Suppressor macrophage treated with lipopolysaccharide for 1 hour (primary cell): ENCODE measurements at regions not wholly inside any gene's neighbourhood (a gene's known extent, or its start where the extent isn't known, plus 50 kb on each side); places are given as distances from the start of the nearest gene placed in this dataset.
"Not testable (repeated sequence)": the region's sequence is repeated elsewhere in the genome, so short reads cannot be mapped to it uniquely, and the experiment has no call there.

ENCODE experiments used
- DNase-seq, 3 donors: peaks; one replicate each; pipeline ENCODE4 v3.0.0-alpha.2; 2020 to 2022

GRCh38 chr5:62752998-62753367 is 174.4 kb downstream of the LRRC70 start:
- DNase-seq = not testable (repeated sequence)

DNA sequence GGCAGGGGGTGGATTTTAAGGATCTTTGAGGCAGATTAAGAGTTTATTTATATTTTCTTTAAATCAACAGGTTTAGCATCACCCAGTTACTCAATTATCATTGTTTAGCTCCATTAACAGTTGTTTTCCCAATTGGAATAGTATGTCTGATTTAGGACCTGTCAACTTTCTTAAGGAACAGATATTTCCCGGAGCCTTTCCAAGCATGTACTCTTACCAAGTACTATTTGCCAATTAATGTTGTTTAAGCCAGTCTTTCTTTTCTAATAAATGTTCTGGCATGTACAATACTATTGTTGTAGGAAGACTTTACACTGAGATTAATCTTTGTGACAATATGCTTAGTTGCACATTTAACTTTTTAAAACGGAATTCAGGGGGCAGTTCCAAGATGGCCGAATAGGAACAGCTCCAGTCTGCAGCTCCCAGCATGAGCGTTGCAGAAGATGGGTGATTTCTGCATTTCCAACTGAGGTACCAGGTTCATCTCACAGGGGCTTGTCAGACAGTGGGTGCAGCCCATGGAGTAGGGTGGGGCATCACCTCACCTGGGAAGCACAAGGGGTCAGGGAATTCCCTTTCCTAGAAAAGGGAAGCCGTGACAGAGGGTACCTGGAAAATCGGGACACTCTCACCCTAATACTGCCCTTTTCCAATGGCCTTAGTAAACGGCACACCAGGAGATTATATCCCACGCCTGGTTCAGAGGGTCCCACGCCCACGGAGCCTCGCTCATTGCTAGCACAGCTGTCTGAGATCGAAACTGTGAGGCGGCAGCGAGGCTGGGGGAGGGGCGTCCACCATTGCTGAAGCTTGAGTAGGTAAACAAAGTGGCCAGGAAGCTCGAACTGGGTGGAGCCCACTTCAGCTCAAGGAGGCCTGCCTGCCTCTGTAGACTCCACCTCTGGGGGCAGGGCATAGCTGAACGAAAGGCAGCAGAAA is 173.7 kb downstream of the LRRC70 start:
- not testable (repeated sequence) for DNase-seq

DNA sequence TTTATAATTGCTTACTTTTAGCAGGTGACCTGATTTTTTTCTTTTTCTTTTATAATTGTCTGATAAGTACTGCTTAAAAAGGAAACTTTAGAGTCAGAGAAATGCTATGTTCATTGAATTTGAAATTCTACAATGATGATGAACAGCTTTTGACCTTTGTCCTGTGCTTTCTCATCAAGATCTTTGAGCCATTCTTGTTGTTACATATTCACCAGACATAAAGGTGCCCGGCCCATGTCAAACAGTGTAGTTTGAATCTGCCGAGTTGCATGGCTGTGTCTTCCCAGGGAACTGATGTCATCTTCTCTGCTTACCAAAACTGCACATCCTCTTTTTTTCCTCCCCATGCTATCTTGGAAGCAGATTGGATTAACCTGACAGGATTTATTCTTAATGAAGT is 163.6 kb downstream of the LRRC70 start:
- DNase-seq = no peak

DNA sequence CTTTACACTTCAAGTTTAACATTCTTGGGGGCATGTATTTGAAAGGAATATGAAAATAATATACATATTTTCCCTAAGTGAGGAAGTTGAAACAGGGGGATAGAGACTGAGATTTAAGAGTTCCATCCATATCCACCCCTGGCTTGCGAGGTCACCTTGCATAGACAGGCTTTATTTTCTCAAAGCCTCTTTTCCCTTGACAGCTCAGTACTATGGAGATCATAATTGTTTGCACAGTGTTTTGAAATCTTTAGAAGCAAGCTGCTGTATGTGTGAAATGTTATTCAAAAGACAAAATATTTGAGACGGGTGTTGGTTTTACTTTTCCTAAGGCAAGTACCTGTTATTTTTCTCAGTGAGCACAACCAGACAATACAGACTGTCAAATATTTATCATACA is 163.1 kb downstream of the LRRC70 start:
- no peak for DNase-seq

DNA sequence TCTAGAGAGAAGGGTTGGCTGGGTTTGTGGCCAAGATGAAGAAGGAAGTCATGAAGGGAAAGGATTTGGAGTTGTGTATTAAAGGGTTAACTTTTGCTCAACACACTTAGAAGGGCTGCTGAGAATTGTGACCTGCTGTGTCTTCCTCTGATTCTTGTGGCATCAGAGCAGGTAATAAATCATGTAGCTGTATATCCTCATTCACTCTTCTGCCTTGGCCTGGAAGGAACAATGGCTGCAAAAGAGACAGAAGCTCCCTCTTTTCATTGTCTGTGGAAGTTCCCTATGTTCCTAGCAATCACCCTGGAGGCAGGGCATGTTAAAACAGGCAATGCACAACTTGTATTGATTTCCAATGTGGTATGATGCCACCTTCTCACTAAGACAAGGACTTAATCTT is 159.1 kb downstream of the LRRC70 start:
- no peak for DNase-seq

GRCh38 chr5:62732677-62733121 is 154.1 kb downstream of the LRRC70 start:
- DNase-seq = peak; percentile 45 to 70 (median 67)

- DNase-seq = peak in 2 of 3 donors; percentile 35 to 45
Observed at GRCh38 chr5:62731022-62731421, 152.4 kb downstream of the LRRC70 start.

DNA sequence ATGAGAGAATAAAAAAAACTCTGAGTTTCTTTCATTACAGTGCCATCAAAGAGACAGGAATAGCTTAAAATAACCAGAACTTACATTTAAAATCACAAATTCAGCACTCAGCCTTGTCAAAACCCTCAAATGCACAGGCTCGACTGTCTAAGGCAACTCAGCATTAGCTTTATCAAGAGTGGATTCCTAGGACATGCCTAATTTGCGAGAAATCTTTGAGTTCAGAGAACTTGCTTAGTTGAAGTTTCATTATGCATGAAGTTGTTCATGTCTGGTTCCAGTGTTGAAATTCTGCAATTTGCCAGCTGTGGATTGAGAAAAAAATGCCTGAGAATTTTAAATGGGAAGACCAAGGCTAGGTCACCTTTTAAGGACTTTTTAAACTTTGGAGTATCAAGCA is 151.1 kb downstream of the LRRC70 start:
- no peak for DNase-seq

- DNase-seq = peak; percentile 27 to 52 (median 44)
Observed at GRCh38 chr5:62727861-62728260, 149.2 kb downstream of the LRRC70 start.

DNA sequence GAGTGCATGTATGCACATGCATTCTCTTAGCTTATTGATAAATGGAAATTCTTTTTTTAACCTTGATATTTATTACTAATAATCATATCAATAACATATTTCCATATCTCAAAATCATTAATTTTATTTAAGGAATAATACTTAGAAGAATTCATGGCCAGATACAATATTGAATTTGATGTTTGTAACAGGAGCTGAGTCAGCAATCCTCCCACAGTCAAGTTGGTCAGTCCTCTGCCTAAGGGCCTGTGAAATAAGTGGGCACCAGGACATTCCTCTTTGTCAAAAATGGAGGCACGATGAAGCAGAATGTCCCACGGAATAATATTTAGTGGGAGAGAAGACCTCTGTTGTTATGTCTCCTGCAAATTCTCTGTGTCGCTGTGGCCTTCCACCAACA is 148.6 kb downstream of the LRRC70 start:
- no peak for DNase-seq

- no peak for DNase-seq
Observed at GRCh38 chr5:62722360-62722759, 143.7 kb downstream of the LRRC70 start.

DNA sequence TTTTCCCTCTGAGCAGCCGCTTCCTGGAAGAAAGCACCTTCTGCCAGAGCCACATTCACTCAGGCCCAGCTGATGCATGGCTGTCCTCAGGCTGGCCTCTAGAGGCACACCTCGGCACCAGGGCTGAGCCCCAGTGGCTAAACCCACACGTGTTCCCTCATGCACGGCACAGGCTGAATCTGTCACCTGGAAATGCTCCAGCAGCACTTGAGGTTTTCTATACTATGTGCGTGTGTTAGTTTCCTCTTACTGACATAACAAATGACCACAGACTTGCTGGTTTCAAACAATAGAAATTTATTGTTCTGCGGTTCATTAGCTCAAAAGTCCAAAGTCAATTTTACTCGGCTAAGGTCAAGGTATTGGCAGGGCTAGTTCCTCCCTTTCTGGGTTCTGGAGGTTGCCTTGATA is 141.4 kb downstream of the LRRC70 start:
- peak in 1 of 3 donors; percentile 20 for DNase-seq

DNA sequence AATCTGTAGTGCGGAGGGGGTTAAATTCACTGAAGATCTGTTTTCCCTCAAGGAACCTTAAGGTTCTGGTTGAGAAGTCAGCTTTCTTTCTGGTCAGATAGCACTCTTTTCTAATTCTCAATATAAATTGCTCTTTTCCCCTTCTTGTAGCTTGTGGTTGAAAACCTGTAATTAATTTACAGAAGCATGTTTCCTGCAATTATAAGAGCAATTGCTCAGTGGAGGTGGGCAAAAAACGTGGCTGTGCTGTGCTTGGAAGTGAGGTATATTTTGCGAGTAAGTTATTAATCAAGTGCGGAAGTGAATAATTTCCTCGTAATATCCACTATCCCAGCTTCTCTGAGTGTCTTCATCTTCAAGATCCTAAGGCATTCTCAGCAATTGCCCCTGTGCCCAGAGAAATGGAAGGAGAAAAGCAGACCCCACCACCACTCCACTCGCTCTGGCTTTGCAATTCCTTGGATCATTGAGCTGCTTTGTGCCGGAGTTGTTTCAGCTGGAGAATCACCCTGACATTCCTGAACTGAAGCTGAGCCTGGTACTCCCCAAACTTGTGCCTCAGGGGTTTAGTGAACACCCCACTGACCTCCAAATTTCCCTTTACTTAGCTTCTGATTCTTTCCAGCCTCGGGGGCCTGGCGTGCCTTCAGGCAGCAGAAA is 140.6 kb downstream of the LRRC70 start:
- DNase-seq = no peak

- no peak for DNase-seq
Observed at GRCh38 chr5:62718324-62718723, 139.7 kb downstream of the LRRC70 start.

DNA sequence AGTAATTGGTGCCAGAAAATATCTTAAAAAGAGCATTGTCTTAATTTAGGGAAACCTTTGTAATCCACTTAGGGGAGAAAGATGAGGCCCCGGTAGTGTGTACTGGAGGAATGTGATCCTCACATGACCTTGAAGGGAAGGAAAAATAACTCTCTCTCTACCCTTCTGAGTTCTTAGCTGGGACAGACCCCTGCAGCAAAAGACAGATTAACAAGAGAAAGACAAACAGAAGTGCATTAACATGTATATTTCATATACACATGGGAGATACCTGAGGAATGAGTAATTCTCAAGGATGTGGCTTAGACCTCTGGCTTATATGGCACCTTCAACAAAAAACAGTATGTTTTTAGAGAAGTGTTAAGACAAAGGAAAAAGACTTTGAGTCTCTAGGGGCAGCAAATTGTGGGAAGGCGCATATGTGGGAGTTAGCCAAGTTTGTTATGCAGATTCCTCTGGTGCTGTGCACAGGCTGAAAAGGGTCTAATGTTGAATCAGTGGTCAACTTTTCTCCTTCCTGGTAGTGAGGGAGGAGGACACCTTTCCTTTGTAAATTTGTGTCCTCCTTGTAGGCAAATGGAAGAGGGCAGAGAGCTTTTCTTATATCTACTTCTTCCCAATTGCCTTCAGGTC is 138.8 kb downstream of the LRRC70 start:
- DNase-seq = no peak

- DNase-seq = no peak
Observed at GRCh38 chr5:62714296-62714695, 135.7 kb downstream of the LRRC70 start.

- DNase-seq = peak in 2 of 3 donors; percentile 30 to 60
Observed at GRCh38 chr5:62708481-62709325, 130.1 kb downstream of the LRRC70 start.

- peak in 1 of 3 donors; percentile 30 for DNase-seq
Observed at GRCh38 chr5:62707563-62707962, 128.9 kb downstream of the LRRC70 start.

DNA sequence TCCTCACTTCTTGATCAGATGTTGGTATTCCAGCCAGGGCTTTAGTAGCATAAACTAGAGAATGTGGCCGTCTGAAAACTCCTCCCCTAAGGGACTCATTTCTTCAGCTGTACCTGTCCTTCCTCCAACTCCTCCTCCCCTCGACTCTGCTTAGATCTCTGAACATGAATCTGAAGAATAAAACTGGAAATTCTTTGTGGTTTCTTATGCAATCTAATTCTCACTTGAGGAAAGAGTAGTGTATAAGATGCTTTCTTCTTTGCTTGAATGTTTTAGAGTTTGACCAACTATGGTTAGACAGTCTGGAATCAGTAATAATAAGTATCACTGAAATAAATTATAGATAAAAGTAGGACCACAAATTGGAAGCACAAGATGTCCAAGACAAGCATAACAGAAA is 128.5 kb downstream of the LRRC70 start:
- peak in 1 of 3 donors; percentile 39 for DNase-seq

DNA sequence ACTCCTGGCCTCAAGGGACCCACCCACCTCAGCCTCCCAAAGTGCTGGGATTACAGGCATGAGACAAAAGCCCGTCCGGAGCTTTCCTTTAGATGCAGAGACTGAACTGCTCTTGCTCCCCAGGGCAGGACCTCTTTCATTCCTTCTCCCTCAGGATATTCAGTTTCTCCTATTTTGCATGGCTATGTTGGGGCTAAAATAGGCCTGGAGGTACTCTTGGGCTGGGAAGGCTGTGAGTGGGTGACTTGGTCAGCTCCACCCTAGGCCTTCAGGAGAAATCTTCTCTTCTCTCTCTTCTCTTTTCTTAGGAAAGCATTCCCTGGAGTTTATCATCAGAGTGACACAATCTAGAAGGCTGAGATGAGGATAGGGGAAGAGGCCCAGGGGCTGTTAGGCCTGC is 126.4 kb downstream of the LRRC70 start:
- no peak for DNase-seq

DNA sequence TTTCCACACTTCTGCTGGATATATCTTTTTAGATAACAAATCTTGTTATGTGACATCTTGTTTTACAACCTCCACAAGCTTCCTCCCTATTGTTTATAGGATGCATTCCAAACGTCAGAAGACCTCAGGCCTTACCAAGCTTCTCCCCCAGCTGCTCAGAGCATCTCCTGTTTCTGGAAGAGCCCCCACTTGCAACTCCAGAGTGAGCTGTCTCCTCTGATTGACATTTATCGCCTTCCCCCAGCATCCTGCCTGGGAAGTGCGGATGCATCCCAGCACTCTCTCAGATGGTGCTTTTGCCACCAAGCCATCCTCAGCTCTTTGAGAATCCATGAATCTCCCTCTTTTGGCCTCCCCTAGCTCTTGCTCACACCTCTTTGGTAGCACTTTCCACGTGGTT is 123.5 kb downstream of the LRRC70 start:
- no peak for DNase-seq

DNA sequence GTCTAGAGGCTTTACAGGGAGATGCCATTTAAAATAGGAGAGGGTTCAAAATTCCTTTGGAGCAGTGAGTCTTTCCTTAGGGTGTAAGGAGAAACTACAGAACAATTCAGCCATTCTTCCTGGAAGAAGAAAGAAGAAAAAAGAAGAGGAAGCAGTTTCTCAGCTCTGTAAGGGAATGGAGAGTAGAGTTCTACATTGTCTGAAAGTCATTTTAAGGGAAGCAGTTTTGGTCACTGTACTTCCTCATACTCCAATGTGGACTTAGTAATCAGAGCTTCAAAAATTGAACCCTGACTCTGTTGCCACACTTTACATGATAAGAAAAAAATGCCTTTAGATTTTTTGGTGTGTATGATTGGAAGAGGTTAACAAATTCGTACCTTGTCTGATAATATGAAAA is 122.4 kb downstream of the LRRC70 start:
- peak in 2 of 3 donors; percentile 42 to 49 for DNase-seq

- DNase-seq = no peak
Observed at GRCh38 chr5:62698756-62699155, 120.1 kb downstream of the LRRC70 start.
